Peyer's patch (tissue), 4 donors: ENCODE measurements at regions not wholly inside any gene's neighbourhood (a gene's known extent, or its start where the extent isn't known, plus 50 kb on each side); places are given as distances from the start of the nearest gene placed in this dataset.

Experiments
- POLR2A ChIP-seq, 2 donors: fragments of 450-650 bp; IDR thresholded peaks; one replicate each; pipeline ENCODE4 v1.5.1; 2017; ENCODE audit warnings: antibody characterized with exemption in 2 of 2, mild to moderate bottlenecking in 2 of 2, moderate library complexity in 2 of 2
- TF ChIP-seq, protein P1 (sequence below), 6 experiments: fragments of 450-650 bp in 4 of 6; fragments of 200-600 bp in 2 of 6; sonication (generic) in 1 of 6; IDR thresholded peaks; one replicate each; pipeline ENCODE4 v1.5.1; 2017 to 2019; ENCODE audit warnings: antibody characterized with exemption in 6 of 6, mild to moderate bottlenecking in 3 of 6, moderate library complexity in 1 of 6

GRCh38 chr16:61274211-61274610 is 762.0 kb downstream of the CDH8 start:
- TF ChIP-seq, protein P1, sequence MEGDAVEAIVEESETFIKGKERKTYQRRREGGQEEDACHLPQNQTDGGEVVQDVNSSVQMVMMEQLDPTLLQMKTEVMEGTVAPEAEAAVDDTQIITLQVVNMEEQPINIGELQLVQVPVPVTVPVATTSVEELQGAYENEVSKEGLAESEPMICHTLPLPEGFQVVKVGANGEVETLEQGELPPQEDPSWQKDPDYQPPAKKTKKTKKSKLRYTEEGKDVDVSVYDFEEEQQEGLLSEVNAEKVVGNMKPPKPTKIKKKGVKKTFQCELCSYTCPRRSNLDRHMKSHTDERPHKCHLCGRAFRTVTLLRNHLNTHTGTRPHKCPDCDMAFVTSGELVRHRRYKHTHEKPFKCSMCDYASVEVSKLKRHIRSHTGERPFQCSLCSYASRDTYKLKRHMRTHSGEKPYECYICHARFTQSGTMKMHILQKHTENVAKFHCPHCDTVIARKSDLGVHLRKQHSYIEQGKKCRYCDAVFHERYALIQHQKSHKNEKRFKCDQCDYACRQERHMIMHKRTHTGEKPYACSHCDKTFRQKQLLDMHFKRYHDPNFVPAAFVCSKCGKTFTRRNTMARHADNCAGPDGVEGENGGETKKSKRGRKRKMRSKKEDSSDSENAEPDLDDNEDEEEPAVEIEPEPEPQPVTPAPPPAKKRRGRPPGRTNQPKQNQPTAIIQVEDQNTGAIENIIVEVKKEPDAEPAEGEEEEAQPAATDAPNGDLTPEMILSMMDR (IDR thresholded peaks at IDR 0.05): no peak
- no peak for TF ChIP-seq POLR2A (IDR thresholded peaks at IDR 0.05)
